ENCODE measurements at regions not wholly inside any gene's neighbourhood (a gene's known extent, or its start where the extent isn't known, plus 50 kb on each side); places are given as distances from the start of the nearest gene placed in this dataset.

DNA sequence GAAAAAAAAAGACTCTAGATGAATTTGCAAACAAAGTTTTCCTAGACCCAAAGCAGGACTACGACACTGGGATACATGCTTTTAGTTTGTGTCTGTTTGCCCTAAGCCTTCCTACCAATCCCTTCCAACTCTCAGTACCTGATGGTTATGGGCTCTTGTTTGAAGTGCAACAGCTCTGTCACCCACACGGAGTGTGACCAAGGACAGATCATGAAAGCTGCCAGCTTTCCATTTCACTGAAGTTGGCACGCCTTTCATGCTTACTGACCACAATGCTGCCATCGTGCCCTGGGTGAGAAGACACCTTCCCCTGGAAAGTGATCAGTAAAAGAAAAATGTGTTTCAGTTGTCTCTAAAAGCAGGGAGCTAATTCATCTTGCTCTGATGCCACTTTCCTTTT, 312.5 kb upstream of the PTBP2 start:
- no peaks in the 10 kb centered on the region for H3K4me1 ChIP-seq (ENCODE audit: control insufficient read depth, insufficient read depth, low read length)
- H3K36me3 ChIP-seq (ENCODE audit: control insufficient read depth in 2 of 2, insufficient read depth in 1 of 2, low read length in 2 of 2) = no peaks in the 10 kb centered on the region
- no peaks in the 10 kb centered on the region for H3K9me3 ChIP-seq (ENCODE audit: control insufficient read depth, insufficient read depth, low read depth, low read length)
- ChIA-PET POLR2A (no interaction called here), CTCF (no interaction called here)
- H3K27ac ChIP-seq (ENCODE audit: extremely low read depth, low read depth, low read length) = no peak overlapping the region
- TF ChIP-seq, protein P1, sequence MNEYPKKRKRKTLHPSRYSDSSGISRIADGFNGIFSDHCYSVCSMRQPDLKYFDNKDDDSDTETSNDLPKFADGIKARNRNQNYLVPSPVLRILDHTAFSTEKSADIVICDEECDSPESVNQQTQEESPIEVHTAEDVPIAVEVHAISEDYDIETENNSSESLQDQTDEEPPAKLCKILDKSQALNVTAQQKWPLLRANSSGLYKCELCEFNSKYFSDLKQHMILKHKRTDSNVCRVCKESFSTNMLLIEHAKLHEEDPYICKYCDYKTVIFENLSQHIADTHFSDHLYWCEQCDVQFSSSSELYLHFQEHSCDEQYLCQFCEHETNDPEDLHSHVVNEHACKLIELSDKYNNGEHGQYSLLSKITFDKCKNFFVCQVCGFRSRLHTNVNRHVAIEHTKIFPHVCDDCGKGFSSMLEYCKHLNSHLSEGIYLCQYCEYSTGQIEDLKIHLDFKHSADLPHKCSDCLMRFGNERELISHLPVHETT (tag by site-specific recombination; IDR thresholded peaks at IDR 0.05) = no peak
- TF ChIP-seq, protein P2, sequence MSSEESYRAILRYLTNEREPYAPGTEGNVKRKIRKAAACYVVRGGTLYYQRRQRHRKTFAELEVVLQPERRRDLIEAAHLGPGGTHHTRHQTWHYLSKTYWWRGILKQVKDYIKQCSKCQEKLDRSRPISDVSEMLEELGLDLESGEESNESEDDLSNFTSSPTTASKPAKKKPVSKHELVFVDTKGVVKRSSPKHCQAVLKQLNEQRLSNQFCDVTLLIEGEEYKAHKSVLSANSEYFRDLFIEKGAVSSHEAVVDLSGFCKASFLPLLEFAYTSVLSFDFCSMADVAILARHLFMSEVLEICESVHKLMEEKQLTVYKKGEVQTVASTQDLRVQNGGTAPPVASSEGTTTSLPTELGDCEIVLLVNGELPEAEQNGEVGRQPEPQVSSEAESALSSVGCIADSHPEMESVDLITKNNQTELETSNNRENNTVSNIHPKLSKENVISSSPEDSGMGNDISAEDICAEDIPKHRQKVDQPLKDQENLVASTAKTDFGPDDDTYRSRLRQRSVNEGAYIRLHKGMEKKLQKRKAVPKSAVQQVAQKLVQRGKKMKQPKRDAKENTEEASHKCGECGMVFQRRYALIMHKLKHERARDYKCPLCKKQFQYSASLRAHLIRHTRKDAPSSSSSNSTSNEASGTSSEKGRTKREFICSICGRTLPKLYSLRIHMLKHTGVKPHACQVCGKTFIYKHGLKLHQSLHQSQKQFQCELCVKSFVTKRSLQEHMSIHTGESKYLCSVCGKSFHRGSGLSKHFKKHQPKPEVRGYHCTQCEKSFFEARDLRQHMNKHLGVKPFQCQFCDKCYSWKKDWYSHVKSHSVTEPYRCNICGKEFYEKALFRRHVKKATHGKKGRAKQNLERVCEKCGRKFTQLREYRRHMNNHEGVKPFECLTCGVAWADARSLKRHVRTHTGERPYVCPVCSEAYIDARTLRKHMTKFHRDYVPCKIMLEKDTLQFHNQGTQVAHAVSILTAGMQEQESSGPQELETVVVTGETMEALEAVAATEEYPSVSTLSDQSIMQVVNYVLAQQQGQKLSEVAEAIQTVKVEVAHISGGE (tag by site-specific recombination; conservative IDR thresholded peaks at IDR 0.05; ENCODE audit: low read depth) = no peak
- TF ChIP-seq, protein P3, sequence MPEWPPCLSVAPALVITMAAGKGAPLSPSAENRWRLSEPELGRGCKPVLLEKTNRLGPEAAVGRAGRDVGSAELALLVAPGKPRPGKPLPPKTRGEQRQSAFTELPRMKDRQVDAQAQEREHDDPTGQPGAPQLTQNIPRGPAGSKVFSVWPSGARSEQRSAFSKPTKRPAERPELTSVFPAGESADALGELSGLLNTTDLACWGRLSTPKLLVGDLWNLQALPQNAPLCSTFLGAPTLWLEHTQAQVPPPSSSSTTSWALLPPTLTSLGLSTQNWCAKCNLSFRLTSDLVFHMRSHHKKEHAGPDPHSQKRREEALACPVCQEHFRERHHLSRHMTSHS (tag by site-specific recombination; IDR thresholded peaks at IDR 0.05) = no peak
- TF ChIP-seq ZNF2 (tag by site-specific recombination; IDR thresholded peaks at IDR 0.05) = no peak
- TF ChIP-seq, protein P4, sequence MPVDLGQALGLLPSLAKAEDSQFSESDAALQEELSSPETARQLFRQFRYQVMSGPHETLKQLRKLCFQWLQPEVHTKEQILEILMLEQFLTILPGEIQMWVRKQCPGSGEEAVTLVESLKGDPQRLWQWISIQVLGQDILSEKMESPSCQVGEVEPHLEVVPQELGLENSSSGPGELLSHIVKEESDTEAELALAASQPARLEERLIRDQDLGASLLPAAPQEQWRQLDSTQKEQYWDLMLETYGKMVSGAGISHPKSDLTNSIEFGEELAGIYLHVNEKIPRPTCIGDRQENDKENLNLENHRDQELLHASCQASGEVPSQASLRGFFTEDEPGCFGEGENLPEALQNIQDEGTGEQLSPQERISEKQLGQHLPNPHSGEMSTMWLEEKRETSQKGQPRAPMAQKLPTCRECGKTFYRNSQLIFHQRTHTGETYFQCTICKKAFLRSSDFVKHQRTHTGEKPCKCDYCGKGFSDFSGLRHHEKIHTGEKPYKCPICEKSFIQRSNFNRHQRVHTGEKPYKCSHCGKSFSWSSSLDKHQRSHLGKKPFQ (tag by site-specific recombination; IDR thresholded peaks at IDR 0.05) = no peak
- TF ChIP-seq MYNN (tag by site-specific recombination; IDR thresholded peaks at IDR 0.05; ENCODE audit: borderline replicate concordance) = no peak
- no peak for TF ChIP-seq ZBTB7A (tag by site-specific recombination; IDR thresholded peaks at IDR 0.05; ENCODE audit: low read depth)
- H3K4me3 ChIP-seq (ENCODE audit: low read depth, low read length) = no peak overlapping the region

DNA sequence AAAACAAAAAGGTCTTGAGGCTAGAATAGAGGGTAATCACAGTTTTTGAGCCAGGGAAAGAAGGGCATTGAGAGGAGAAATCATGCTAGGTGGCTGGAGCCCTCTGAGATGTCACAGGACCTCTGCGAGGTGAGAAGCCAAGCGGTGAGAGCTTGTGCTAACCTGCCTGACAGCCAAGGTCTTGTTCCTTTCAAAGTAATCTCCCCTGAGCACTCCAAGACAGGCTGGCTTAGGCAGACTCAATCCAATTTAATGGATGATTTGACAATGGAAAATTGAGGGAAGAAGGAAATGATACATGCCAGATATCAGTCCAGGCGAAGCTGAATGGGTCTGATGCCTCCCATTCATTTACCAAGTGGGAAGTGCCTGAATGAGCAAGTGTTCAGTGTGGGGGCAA, 311.9 kb upstream of the PTBP2 start:
- H3K9me3 ChIP-seq (ENCODE audit: control insufficient read depth, insufficient read depth, low read depth, low read length) = no peaks in the 10 kb centered on the region
- H3K4me1 ChIP-seq (ENCODE audit: control insufficient read depth, insufficient read depth, low read length) = no peaks in the 10 kb centered on the region
- H3K36me3 ChIP-seq (ENCODE audit: control insufficient read depth in 2 of 2, insufficient read depth in 1 of 2, low read length in 2 of 2) = no peaks in the 10 kb centered on the region
- H3K4me3 ChIP-seq (ENCODE audit: low read depth, low read length) = no peak overlapping the region
- POLR2A ChIA-PET = no interaction called here
- no peak overlapping the region for H3K27ac ChIP-seq (ENCODE audit: extremely low read depth, low read depth, low read length)
- no peak for TF ChIP-seq ZFP3 (tag by site-specific recombination; IDR thresholded peaks at IDR 0.05; ENCODE audit: low read depth)
- TF ChIP-seq TCF7L2 (IDR thresholded peaks at IDR 0.05; ENCODE audit: borderline replicate concordance, low read depth, low read length) = no peak
- TF ChIP-seq ZNF623 (tag by site-specific recombination; IDR thresholded peaks at IDR 0.05) = no peak
- TF ChIP-seq, protein P5, sequence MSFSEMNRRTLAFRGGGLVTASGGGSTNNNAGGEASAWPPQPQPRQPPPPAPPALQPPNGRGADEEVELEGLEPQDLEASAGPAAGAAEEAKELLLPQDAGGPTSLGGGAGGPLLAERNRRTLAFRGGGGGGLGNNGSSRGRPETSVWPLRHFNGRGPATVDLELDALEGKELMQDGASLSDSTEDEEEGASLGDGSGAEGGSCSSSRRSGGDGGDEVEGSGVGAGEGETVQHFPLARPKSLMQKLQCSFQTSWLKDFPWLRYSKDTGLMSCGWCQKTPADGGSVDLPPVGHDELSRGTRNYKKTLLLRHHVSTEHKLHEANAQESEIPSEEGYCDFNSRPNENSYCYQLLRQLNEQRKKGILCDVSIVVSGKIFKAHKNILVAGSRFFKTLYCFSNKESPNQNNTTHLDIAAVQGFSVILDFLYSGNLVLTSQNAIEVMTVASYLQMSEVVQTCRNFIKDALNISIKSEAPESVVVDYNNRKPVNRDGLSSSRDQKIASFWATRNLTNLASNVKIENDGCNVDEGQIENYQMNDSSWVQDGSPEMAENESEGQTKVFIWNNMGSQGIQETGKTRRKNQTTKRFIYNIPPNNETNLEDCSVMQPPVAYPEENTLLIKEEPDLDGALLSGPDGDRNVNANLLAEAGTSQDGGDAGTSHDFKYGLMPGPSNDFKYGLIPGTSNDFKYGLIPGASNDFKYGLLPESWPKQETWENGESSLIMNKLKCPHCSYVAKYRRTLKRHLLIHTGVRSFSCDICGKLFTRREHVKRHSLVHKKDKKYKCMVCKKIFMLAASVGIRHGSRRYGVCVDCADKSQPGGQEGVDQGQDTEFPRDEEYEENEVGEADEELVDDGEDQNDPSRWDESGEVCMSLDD (tag by site-specific recombination; IDR thresholded peaks at IDR 0.05) = no peak
- TF ChIP-seq ZNF302 (tag by site-specific recombination; IDR thresholded peaks at IDR 0.05; ENCODE audit: low read depth) = no peak
- no peak for TF ChIP-seq ZNF624 (tag by site-specific recombination; IDR thresholded peaks at IDR 0.05)
- TF ChIP-seq ZNF112 (tag by site-specific recombination; IDR thresholded peaks at IDR 0.05) = no peak
- TF ChIP-seq ZFHX2 (tag by site-specific recombination; conservative IDR thresholded peaks at IDR 0.05) = no peak
- no peak for TF ChIP-seq ZNF132 (tag by site-specific recombination; IDR thresholded peaks at IDR 0.05; ENCODE audit: borderline replicate concordance)
- no peak for TF ChIP-seq BCL11B (tag by site-specific recombination; IDR thresholded peaks at IDR 0.05; ENCODE audit: low read depth)
- CTCF ChIA-PET = no interaction called here

All from HEK293 (cell line).